SK-N-SH treated with all-trans-retinoic acid at 6 μM for 48 hours (cell line): ENCODE measurements at regions not wholly inside any gene's neighbourhood (a gene's known extent, or its start where the extent isn't known, plus 50 kb on each side); places are given as distances from the start of the nearest gene placed in this dataset.

Experiments used
- ATAC-seq: fragments of 200-7000 bp; cut with Tn5 transposase; 3 replicates; pipeline ENCODE4 v1.9.1; 2020; ENCODE audit warnings: mild to moderate bottlenecking, moderate library complexity
- ARNTL ChIP-seq: fragments of 450-650 bp; formaldehyde crosslinking; IDR thresholded peaks from 2 replicates; pipeline ENCODE4 v1.5.0; 2020; ENCODE audit warnings: low read depth, mild to moderate bottlenecking, moderate library complexity, borderline replicate concordance
- BACH2 ChIP-seq: fragments of 250-450 bp; sonication (Bioruptor Pico); IDR thresholded peaks from 2 replicates; pipeline ENCODE4 v1.9.0; 2021; ENCODE audit warnings: mild to moderate bottlenecking, borderline replicate concordance
- CSDC2 ChIP-seq: fragments of 250-450 bp; sonication (Bioruptor Pico); IDR thresholded peaks from 2 replicates; pipeline ENCODE4 v1.5.0; 2020; ENCODE audit warnings: mild to moderate bottlenecking, moderate library complexity
- ESRRG ChIP-seq: fragments of 250-450 bp; sonication (Bioruptor Pico); IDR thresholded peaks from 2 replicates; pipeline ENCODE4 v1.6.1; 2021; ENCODE audit warnings: mild to moderate bottlenecking
- GLIS3 ChIP-seq: fragments of 250-450 bp; sonication (Bioruptor Pico); IDR thresholded peaks from 2 replicates; pipeline ENCODE4 v1.5.0; 2020; ENCODE audit warnings: mild to moderate bottlenecking, moderate library complexity
- ISL1 ChIP-seq: fragments of 250-450 bp; sonication (Bioruptor Pico); IDR thresholded peaks from 2 replicates; pipeline ENCODE4 v2.1.2; 2022; ENCODE audit warnings: mild to moderate bottlenecking, moderate library complexity
- OSR1 ChIP-seq: fragments of 250-450 bp; sonication (Bioruptor Pico); IDR thresholded peaks from 2 replicates; pipeline ENCODE4 v1.8.0; 2022; ENCODE audit warnings: moderate library complexity, mild to moderate bottlenecking, inconsistent platforms
- RARB ChIP-seq: fragments of 250-450 bp; sonication (Bioruptor Pico); IDR thresholded peaks from 2 replicates; pipeline ENCODE4 v1.8.0; 2021; ENCODE audit warnings: mild to moderate bottlenecking, moderate library complexity
- SNAI2 ChIP-seq: fragments of 250-450 bp; sonication (Bioruptor Pico); IDR thresholded peaks from 2 replicates; pipeline ENCODE4 v1.5.0; 2020; ENCODE audit warnings: mild to moderate bottlenecking, moderate library complexity
- TOX ChIP-seq: fragments of 250-450 bp; sonication (Bioruptor Pico); IDR thresholded peaks from 2 replicates; pipeline ENCODE4 v1.8.0; 2021; ENCODE audit warnings: mild to moderate bottlenecking, moderate library complexity, borderline replicate concordance
- ZC3H10 ChIP-seq: fragments of 250-450 bp; sonication (Bioruptor Pico); IDR thresholded peaks from 2 replicates; pipeline ENCODE4 v1.5.1; 2021; ENCODE audit warnings: mild to moderate bottlenecking, moderate library complexity
- ZFP3 ChIP-seq: fragments of 250-450 bp; sonication (Bioruptor Pico); IDR thresholded peaks from 2 replicates; pipeline ENCODE4 v1.5.0; 2020; ENCODE audit warnings: mild to moderate bottlenecking, moderate library complexity
- ZFP30 ChIP-seq: fragments of 450-650 bp; formaldehyde crosslinking; IDR thresholded peaks from 2 replicates; pipeline ENCODE4 v1.5.0; 2022; ENCODE audit warnings: mild to moderate bottlenecking, moderate library complexity
- ZNF565 ChIP-seq: fragments of 450-650 bp; formaldehyde crosslinking; conservative IDR thresholded peaks from 2 replicates; pipeline ENCODE4 v1.5.0; 2020; ENCODE audit warnings: low read depth, mild to moderate bottlenecking, moderate library complexity
- ZNF70 ChIP-seq: fragments of 450-650 bp; formaldehyde crosslinking; IDR thresholded peaks from 2 replicates; pipeline ENCODE4 v1.5.0; 2020; ENCODE audit warnings: mild to moderate bottlenecking, moderate library complexity
- ZNF8 ChIP-seq: fragments of 450-650 bp; formaldehyde crosslinking; IDR thresholded peaks from 2 replicates; pipeline ENCODE4 v1.5.0; 2020; ENCODE audit warnings: mild to moderate bottlenecking, moderate library complexity
- TF ChIP-seq, protein P1 (sequence below): fragments of 250-450 bp; sonication (Bioruptor Pico); IDR thresholded peaks from 2 replicates; pipeline ENCODE4 v1.8.0; 2020; ENCODE audit warnings: mild to moderate bottlenecking, moderate library complexity, borderline replicate concordance
- TF ChIP-seq, protein P2 (sequence below): fragments of 250-450 bp; sonication (Bioruptor Pico); IDR thresholded peaks from 2 replicates; pipeline ENCODE4 v1.5.1; 2021; ENCODE audit warnings: mild to moderate bottlenecking, moderate library complexity
- TF ChIP-seq, protein P3 (sequence below): fragments of 250-450 bp; sonication (Bioruptor Pico); IDR thresholded peaks from 2 replicates; pipeline ENCODE4 v1.5.0; 2020; ENCODE audit warnings: mild to moderate bottlenecking, moderate library complexity
- TF ChIP-seq, protein P4 (sequence below): fragments of 250-450 bp; sonication (Bioruptor Pico); IDR thresholded peaks from 2 replicates; pipeline ENCODE4 v1.8.0; 2021; ENCODE audit warnings: low read depth, mild to moderate bottlenecking, moderate library complexity, borderline replicate concordance
- TF ChIP-seq, protein P5 (sequence below): fragments of 250-450 bp; sonication (Bioruptor Pico); IDR thresholded peaks from 2 replicates; pipeline ENCODE4 v1.5.1; 2020; ENCODE audit warnings: low read depth, mild to moderate bottlenecking, moderate library complexity

DNA sequence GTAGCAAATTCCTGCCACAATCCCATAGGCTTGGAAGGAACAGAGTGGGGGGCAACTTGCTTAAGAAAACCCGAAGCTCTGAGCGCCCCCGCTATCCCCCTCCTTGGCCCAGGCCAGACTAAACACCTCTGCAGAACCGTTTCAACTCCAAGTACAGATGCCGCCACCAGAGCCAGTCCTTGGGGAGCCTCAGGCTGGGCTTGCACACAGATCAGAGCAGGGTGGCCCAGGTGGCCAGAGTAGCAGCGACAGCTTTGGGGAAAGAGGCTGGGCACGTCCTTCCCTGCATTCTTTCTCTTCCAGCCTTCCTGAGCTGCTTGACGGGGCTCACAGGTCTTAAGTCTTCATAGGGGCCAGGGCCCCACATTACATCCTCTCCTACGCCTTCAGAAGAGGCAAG is 181.6 kb upstream of the ZC3H12A start:
- ATAC-seq, result no peak
- TF ChIP-seq SNAI2 (CRISPR knock-in tag) (no peak), ZNF8 (CRISPR knock-in tag) (no peak), CSDC2 (no peak), ZC3H10 (no peak), GLIS3 (CRISPR knock-in tag) (no peak), RARB (CRISPR knock-in tag) (no peak), ESRRG (no peak), ZFP3 (CRISPR knock-in tag) (no peak), TOX (CRISPR knock-in tag) (no peak), BACH2 (CRISPR knock-in tag) (no peak), ISL1 (no peak), OSR1 (CRISPR knock-in tag) (no peak)
- TF ChIP-seq, protein P1, sequence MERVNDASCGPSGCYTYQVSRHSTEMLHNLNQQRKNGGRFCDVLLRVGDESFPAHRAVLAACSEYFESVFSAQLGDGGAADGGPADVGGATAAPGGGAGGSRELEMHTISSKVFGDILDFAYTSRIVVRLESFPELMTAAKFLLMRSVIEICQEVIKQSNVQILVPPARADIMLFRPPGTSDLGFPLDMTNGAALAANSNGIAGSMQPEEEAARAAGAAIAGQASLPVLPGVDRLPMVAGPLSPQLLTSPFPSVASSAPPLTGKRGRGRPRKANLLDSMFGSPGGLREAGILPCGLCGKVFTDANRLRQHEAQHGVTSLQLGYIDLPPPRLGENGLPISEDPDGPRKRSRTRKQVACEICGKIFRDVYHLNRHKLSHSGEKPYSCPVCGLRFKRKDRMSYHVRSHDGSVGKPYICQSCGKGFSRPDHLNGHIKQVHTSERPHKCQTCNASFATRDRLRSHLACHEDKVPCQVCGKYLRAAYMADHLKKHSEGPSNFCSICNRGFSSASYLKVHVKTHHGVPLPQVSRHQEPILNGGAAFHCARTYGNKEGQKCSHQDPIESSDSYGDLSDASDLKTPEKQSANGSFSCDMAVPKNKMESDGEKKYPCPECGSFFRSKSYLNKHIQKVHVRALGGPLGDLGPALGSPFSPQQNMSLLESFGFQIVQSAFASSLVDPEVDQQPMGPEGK, result no peak
- TF ChIP-seq, protein P2, sequence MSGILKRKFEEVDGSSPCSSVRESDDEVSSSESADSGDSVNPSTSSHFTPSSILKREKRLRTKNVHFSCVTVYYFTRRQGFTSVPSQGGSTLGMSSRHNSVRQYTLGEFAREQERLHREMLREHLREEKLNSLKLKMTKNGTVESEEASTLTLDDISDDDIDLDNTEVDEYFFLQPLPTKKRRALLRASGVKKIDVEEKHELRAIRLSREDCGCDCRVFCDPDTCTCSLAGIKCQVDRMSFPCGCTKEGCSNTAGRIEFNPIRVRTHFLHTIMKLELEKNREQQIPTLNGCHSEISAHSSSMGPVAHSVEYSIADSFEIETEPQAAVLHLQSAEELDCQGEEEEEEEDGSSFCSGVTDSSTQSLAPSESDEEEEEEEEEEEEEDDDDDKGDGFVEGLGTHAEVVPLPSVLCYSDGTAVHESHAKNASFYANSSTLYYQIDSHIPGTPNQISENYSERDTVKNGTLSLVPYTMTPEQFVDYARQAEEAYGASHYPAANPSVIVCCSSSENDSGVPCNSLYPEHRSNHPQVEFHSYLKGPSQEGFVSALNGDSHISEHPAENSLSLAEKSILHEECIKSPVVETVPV (CRISPR knock-in tag), result no peak
- TF ChIP-seq, protein P3, sequence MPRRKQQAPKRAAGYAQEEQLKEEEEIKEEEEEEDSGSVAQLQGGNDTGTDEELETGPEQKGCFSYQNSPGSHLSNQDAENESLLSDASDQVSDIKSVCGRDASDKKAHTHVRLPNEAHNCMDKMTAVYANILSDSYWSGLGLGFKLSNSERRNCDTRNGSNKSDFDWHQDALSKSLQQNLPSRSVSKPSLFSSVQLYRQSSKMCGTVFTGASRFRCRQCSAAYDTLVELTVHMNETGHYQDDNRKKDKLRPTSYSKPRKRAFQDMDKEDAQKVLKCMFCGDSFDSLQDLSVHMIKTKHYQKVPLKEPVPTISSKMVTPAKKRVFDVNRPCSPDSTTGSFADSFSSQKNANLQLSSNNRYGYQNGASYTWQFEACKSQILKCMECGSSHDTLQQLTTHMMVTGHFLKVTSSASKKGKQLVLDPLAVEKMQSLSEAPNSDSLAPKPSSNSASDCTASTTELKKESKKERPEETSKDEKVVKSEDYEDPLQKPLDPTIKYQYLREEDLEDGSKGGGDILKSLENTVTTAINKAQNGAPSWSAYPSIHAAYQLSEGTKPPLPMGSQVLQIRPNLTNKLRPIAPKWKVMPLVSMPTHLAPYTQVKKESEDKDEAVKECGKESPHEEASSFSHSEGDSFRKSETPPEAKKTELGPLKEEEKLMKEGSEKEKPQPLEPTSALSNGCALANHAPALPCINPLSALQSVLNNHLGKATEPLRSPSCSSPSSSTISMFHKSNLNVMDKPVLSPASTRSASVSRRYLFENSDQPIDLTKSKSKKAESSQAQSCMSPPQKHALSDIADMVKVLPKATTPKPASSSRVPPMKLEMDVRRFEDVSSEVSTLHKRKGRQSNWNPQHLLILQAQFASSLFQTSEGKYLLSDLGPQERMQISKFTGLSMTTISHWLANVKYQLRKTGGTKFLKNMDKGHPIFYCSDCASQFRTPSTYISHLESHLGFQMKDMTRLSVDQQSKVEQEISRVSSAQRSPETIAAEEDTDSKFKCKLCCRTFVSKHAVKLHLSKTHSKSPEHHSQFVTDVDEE (CRISPR knock-in tag), result no peak
- TF ChIP-seq, protein P4, sequence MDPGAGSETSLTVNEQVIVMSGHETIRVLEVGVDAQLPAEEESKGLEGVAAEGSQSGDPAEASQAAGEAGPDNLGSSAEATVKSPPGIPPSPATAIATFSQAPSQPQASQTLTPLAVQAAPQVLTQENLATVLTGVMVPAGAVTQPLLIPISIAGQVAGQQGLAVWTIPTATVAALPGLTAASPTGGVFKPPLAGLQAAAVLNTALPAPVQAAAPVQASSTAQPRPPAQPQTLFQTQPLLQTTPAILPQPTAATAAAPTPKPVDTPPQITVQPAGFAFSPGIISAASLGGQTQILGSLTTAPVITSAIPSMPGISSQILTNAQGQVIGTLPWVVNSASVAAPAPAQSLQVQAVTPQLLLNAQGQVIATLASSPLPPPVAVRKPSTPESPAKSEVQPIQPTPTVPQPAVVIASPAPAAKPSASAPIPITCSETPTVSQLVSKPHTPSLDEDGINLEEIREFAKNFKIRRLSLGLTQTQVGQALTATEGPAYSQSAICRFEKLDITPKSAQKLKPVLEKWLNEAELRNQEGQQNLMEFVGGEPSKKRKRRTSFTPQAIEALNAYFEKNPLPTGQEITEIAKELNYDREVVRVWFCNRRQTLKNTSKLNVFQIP (CRISPR knock-in tag), result no peak
- TF ChIP-seq, protein P5, sequence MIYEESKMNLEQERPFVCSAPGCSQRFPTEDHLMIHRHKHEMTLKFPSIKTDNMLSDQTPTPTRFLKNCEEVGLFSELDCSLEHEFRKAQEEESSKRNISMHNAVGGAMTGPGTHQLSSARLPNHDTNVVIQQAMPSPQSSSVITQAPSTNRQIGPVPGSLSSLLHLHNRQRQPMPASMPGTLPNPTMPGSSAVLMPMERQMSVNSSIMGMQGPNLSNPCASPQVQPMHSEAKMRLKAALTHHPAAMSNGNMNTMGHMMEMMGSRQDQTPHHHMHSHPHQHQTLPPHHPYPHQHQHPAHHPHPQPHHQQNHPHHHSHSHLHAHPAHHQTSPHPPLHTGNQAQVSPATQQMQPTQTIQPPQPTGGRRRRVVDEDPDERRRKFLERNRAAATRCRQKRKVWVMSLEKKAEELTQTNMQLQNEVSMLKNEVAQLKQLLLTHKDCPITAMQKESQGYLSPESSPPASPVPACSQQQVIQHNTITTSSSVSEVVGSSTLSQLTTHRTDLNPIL (CRISPR knock-in tag), result no peak

DNA sequence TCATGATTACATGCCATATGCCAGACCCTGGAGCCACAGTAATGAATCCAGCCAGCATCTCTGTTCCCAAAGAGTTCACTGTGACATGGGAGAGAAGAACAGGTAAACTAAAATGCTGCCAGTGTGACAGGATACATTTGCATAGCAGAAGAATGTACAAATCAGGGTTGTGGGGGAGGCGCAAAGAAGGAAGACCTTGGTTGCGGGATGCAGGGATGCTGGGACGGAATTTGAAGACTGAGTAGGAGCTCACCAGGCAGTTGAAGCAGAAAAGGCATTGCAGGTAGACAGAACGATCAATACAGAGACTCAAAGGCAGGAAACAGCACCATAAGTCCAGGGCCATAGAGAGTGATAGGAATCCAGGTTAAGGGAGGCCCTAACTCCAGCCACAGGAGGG is 180.3 kb upstream of the ZC3H12A start:
- no peak for ATAC-seq
- TF ChIP-seq ISL1 (no peak), OSR1 (CRISPR knock-in tag) (no peak), ZFP30 (CRISPR knock-in tag) (no peak), ZFP3 (CRISPR knock-in tag) (no peak), ZNF565 (no peak), SNAI2 (CRISPR knock-in tag) (no peak), CSDC2 (no peak), ZC3H10 (no peak), ARNTL (CRISPR knock-in tag) (no peak), ZNF70 (no peak), TOX (CRISPR knock-in tag) (no peak), GLIS3 (CRISPR knock-in tag) (no peak), ZNF8 (CRISPR knock-in tag) (no peak)
- TF ChIP-seq, protein P2 (CRISPR knock-in tag), result no peak
- TF ChIP-seq, protein P4 (CRISPR knock-in tag), result no peak
- TF ChIP-seq, protein P3 (CRISPR knock-in tag), result no peak
- TF ChIP-seq, protein P5 (CRISPR knock-in tag), result no peak
